ENCODE measurements at regions not wholly inside any gene's neighbourhood (a gene's known extent, or its start where the extent isn't known, plus 50 kb on each side); places are given as distances from the start of the nearest gene placed in this dataset.

DNA sequence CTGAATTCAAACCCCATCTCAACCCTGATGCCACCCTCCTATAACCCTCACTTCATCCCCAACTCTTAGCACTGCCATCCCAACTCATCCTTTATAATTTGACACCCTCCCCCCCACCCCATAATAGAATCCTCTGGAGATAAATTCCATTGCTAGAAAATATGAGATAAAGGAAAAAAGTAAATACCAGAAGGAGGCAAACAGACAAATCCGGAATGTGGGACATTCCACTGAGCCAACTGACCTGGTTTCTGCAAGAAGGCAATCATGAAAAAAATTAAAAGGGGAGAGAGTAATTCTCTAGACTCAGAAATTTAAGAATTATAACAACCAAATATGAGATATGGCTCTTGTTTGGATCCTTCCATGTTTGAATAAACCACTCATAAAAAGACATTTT, 132.4 kb downstream of the CYP26B1 start:
- no peaks in the 10 kb centered on the region for H3K27me3 ChIP-seq (ENCODE audit: control insufficient read depth in 2 of 2, insufficient read depth in 2 of 2, low read length in 2 of 2)
- H3K4me1 ChIP-seq (ENCODE audit: control insufficient read depth in 2 of 2, insufficient read depth in 2 of 2, low read length in 2 of 2): no peaks in the 10 kb centered on the region
- no peaks in the 10 kb centered on the region for H3K36me3 ChIP-seq (ENCODE audit: control insufficient read depth in 2 of 2, insufficient read depth in 2 of 2, low read length in 2 of 2)
- H3K27ac ChIP-seq (ENCODE audit: low read depth in 2 of 2, low read length in 2 of 2): no peak overlapping the region
- H3K4me3 ChIP-seq (ENCODE audit: low read length in 2 of 2): no peak overlapping the region
- no peaks in the 10 kb centered on the region for H3K9me3 ChIP-seq (ENCODE audit: control insufficient read depth in 2 of 2, low read length in 2 of 2)
- H3K9ac ChIP-seq (ENCODE audit: low read depth in 1 of 2, low read length in 2 of 2): no peak overlapping the region

DNA sequence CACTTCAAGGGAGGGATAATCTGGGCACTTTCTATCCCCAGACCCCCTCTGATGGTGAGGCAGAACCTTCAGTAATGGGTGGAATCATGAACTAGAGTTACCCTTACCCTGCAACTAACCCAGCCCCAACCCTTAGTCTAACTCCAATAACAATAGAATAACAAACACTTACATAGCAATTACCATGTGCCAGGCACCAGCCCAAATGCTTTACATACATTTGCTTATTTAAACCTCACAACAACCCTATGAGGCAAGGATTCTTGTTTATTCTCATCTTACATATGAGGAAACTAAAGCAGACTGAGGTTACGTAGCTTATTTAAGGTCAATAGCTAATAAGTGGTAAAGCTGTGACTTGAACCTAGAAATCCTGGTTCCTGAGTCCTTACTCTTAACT, 132.8 kb downstream of the CYP26B1 start:
- H3K9me3 ChIP-seq (ENCODE audit: control insufficient read depth in 2 of 2, low read length in 2 of 2): no peaks in the 10 kb centered on the region
- no peaks in the 10 kb centered on the region for H3K36me3 ChIP-seq (ENCODE audit: control insufficient read depth in 2 of 2, insufficient read depth in 2 of 2, low read length in 2 of 2)
- H3K4me1 ChIP-seq (ENCODE audit: control insufficient read depth in 2 of 2, insufficient read depth in 2 of 2, low read length in 2 of 2): no peaks in the 10 kb centered on the region
- H3K27me3 ChIP-seq (ENCODE audit: control insufficient read depth in 2 of 2, insufficient read depth in 2 of 2, low read length in 2 of 2): no peaks in the 10 kb centered on the region
- no peak overlapping the region for H3K4me3 ChIP-seq (ENCODE audit: low read length in 2 of 2)
- H3K27ac ChIP-seq (ENCODE audit: low read depth in 2 of 2, low read length in 2 of 2): no peak overlapping the region
- no peak overlapping the region for H3K9ac ChIP-seq (ENCODE audit: low read depth in 1 of 2, low read length in 2 of 2)

DNA sequence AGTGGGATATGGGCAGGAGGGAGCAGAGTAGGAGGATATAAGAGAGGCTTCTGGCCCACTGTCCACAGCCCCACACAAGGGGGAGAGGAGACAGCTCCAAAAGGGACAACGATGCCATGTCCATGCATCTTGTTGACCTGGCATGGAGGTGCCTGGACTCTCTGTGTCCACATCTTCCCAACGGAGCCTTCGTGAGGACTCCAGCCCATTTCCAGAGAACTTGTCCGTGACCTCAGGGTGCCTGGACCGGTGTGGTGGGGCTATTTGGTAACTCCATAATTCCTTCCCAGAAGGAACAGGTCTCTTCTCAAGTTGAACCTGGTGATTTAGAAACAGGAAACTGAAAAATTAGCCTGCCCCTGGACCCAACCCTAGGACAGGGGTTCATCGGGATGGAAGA, 133.9 kb downstream of the CYP26B1 start:
- Histone ChIP-seq H3K27me3 (ENCODE audit: control insufficient read depth in 2 of 2, insufficient read depth in 2 of 2, low read length in 2 of 2) (no peaks in the 10 kb centered on the region), H3K36me3 (ENCODE audit: control insufficient read depth in 2 of 2, insufficient read depth in 2 of 2, low read length in 2 of 2) (no peaks in the 10 kb centered on the region), H3K4me3 (ENCODE audit: low read length in 2 of 2) (no peak overlapping the region), H3K27ac (ENCODE audit: low read depth in 2 of 2, low read length in 2 of 2) (no peak overlapping the region), H3K9ac (ENCODE audit: low read depth in 1 of 2, low read length in 2 of 2) (no peak overlapping the region), H3K9me3 (ENCODE audit: control insufficient read depth in 2 of 2, low read length in 2 of 2) (no peaks in the 10 kb centered on the region), H3K4me1 (ENCODE audit: control insufficient read depth in 2 of 2, insufficient read depth in 2 of 2, low read length in 2 of 2) (no peaks in the 10 kb centered on the region)

DNA sequence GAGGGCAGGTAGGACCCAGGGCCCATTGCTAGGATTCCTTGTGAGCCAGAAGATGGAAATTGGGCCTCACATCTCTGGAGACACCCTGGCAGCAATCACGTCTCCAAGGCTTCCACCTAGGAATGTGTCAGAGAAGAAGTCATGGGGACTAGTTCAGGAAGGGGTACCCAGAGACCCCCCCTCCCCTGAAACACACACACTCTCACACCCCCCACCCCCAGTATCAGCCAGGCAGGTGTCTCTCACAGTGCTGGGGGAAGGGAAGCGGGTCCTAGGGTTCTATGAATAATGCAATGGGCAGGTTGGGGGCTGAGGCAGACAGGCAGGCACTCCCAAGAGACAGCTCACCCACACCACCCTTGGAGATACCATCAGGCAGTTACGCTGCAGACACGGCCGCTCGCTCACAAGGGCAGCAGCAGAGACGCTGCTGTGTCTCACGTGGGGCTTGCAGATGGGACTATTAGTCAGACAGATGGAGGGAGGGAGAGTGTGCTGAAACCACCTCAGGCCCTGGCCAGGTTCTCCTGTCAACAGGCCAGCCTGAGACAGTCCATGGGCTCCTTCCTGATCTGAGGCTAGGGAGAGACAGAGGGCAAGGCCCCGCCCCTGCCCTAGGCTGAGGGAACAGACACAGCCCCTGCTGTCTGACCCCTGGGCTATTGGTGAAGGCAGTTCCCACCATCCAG, 134.6 kb downstream of the CYP26B1 start:
- Histone ChIP-seq H3K4me3 (ENCODE audit: low read length in 2 of 2) (no peak overlapping the region), H3K4me1 (ENCODE audit: control insufficient read depth in 2 of 2, insufficient read depth in 2 of 2, low read length in 2 of 2) (no peaks in the 10 kb centered on the region), H3K9ac (ENCODE audit: low read depth in 1 of 2, low read length in 2 of 2) (no peak overlapping the region), H3K27me3 (ENCODE audit: control insufficient read depth in 2 of 2, insufficient read depth in 2 of 2, low read length in 2 of 2) (no peaks in the 10 kb centered on the region), H3K36me3 (ENCODE audit: control insufficient read depth in 2 of 2, insufficient read depth in 2 of 2, low read length in 2 of 2) (no peaks in the 10 kb centered on the region), H3K9me3 (ENCODE audit: control insufficient read depth in 2 of 2, low read length in 2 of 2) (no peaks in the 10 kb centered on the region), H3K27ac (ENCODE audit: low read depth in 2 of 2, low read length in 2 of 2) (no peak overlapping the region)

DNA sequence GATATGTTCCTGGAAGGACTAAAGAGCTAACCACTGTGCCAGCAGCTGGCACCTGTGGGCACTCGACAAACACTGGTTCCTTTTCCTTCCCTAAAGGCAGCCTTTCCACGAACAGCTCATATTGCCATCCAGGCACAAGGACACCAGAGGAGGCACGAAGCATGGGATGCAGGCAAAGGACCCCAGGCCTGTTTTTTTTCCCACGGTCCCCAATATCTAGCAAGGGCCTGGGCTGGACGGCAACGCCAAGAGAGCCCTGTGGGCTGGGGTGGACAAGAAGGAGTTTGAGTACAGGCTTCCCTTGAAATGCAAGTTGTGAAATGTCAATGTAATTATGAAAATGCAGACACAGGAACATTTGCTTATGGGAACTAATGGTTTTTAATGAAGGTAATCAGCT, 135.9 kb downstream of the CYP26B1 start:
- Histone ChIP-seq H3K36me3 (ENCODE audit: control insufficient read depth in 2 of 2, insufficient read depth in 2 of 2, low read length in 2 of 2) (no peaks in the 10 kb centered on the region), H3K4me1 (ENCODE audit: control insufficient read depth in 2 of 2, insufficient read depth in 2 of 2, low read length in 2 of 2) (no peaks in the 10 kb centered on the region), H3K4me3 (ENCODE audit: low read length in 2 of 2) (no peak overlapping the region), H3K9ac (ENCODE audit: low read depth in 1 of 2, low read length in 2 of 2) (no peak overlapping the region), H3K9me3 (ENCODE audit: control insufficient read depth in 2 of 2, low read length in 2 of 2) (no peaks in the 10 kb centered on the region), H3K27ac (ENCODE audit: low read depth in 2 of 2, low read length in 2 of 2) (no peak overlapping the region), H3K27me3 (ENCODE audit: control insufficient read depth in 2 of 2, insufficient read depth in 2 of 2, low read length in 2 of 2) (no peaks in the 10 kb centered on the region)

DNA sequence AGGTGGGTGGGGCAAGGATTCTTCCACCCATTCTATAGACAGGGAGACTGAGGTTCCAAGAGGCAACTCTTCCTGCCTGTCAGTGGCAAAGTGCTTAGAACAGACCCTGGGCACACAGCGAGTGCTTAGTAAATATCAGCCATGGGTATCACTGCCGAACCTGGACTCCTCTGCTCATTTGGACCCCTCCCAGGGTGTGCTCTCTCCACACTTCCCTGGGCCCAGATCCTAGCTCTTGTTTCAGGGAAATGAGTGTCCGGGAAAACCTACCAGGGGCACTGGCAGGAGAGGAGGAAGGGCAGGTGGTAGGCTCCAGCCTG, 136.3 kb downstream of the CYP26B1 start:
- Histone ChIP-seq H3K27ac (ENCODE audit: low read depth in 2 of 2, low read length in 2 of 2) (no peak overlapping the region), H3K27me3 (ENCODE audit: control insufficient read depth in 2 of 2, insufficient read depth in 2 of 2, low read length in 2 of 2) (no peaks in the 10 kb centered on the region), H3K9ac (ENCODE audit: low read depth in 1 of 2, low read length in 2 of 2) (no peak overlapping the region), H3K4me3 (ENCODE audit: low read length in 2 of 2) (no peak overlapping the region), H3K9me3 (ENCODE audit: control insufficient read depth in 2 of 2, low read length in 2 of 2) (no peaks in the 10 kb centered on the region), H3K36me3 (ENCODE audit: control insufficient read depth in 2 of 2, insufficient read depth in 2 of 2, low read length in 2 of 2) (no peaks in the 10 kb centered on the region), H3K4me1 (ENCODE audit: control insufficient read depth in 2 of 2, insufficient read depth in 2 of 2, low read length in 2 of 2) (no peaks in the 10 kb centered on the region)

DNA sequence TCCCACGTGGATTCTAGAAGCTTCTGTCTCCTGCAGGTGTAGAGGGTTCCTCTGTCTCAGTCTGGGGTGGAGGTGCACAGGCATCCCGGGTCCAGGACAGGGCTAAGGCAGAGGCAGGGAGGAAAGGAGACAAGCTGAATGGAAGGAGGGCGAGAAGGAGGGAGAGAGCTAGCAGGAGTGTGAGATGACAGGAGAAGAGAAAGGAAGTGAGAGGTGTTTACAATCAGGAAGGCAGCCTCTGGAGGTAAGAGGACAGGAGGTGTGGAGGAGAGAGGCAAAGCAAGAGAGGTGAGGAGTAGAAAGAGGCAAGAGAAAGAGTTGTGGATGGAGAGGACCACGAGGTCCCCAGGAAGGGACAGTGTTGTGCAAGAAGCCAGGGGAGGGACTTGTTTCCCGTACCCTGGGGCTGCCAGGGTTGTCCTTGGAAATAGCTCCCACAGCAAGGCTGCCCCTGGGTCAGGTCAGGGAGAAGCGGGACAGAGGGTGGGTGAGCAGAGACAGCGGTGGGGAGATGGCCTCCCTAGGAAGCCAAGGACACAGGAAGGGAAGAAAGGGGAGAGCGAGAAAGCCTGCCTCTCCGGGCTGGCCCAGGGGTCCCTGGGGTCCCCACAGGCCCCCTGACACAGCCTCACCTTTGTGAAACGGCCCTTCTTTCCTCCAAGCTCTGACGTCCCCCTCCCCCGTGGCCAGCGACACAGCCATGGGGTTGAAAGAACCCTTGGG, 136.9 kb downstream of the CYP26B1 start:
- no peaks in the 10 kb centered on the region for H3K9me3 ChIP-seq (ENCODE audit: control insufficient read depth in 2 of 2, low read length in 2 of 2)
- no peaks in the 10 kb centered on the region for H3K27me3 ChIP-seq (ENCODE audit: control insufficient read depth in 2 of 2, insufficient read depth in 2 of 2, low read length in 2 of 2)
- H3K9ac ChIP-seq (ENCODE audit: low read depth in 1 of 2, low read length in 2 of 2): no peak overlapping the region
- no peak overlapping the region for H3K27ac ChIP-seq (ENCODE audit: low read depth in 2 of 2, low read length in 2 of 2)
- H3K4me1 ChIP-seq (ENCODE audit: control insufficient read depth in 2 of 2, insufficient read depth in 2 of 2, low read length in 2 of 2): no peaks in the 10 kb centered on the region
- no peaks in the 10 kb centered on the region for H3K36me3 ChIP-seq (ENCODE audit: control insufficient read depth in 2 of 2, insufficient read depth in 2 of 2, low read length in 2 of 2)
- no peak overlapping the region for H3K4me3 ChIP-seq (ENCODE audit: low read length in 2 of 2)

DNA sequence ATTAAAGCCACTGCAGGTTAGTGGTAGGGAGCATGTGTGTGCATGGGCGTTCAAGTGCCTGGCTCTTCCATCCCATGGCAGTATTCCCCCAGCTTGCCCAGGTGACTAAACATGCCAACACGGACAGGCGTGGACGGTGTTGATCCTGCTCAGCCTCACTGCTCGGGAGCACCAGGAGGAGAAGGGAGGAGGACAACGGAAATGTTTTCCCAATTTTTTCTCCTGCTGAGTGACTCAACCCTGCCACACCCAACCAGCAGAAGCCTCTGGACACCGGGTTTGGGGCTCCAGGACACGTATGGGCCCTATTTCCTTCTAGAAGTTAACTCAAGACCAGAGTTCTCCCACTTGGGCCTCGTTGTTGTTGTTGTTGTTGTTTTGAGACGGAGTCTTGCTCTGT, 139.1 kb downstream of the CYP26B1 start:
- H3K36me3 ChIP-seq (ENCODE audit: control insufficient read depth in 2 of 2, insufficient read depth in 2 of 2, low read length in 2 of 2): no peaks in the 10 kb centered on the region
- no peaks in the 10 kb centered on the region for H3K27me3 ChIP-seq (ENCODE audit: control insufficient read depth in 2 of 2, insufficient read depth in 2 of 2, low read length in 2 of 2)
- no peak overlapping the region for H3K27ac ChIP-seq (ENCODE audit: low read depth in 2 of 2, low read length in 2 of 2)

DNA sequence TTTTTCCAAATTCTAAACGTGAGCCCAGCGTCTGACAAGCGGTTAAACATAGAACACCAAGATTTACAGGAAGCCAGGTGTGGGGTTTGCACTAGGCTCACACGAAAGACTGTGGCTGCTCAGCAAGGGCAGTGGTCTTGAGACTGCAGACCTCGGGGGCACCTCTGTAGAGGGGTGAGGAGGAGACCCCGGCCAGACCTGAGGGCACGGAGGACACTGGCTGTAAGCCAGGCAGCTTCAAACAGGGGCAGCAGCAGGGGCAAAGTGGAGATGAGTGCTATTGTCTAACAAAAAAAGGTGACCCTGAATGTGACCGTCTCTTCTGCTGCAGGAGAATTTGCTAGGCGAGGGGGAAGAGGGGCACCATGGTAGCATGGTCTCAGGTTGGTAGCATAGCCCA, 140.3 kb downstream of the CYP26B1 start:
- peaks cover 0 to 3% of the 10 kb centered on the region in 2 donors for H3K4me1 ChIP-seq (ENCODE audit: control insufficient read depth in 2 of 2, insufficient read depth in 2 of 2, low read length in 2 of 2)
- H3K36me3 ChIP-seq (ENCODE audit: control insufficient read depth in 2 of 2, insufficient read depth in 2 of 2, low read length in 2 of 2): no peaks in the 10 kb centered on the region
- H3K4me3 ChIP-seq (ENCODE audit: low read length in 2 of 2): no peak overlapping the region
- H3K27ac ChIP-seq (ENCODE audit: low read depth in 2 of 2, low read length in 2 of 2): no peak overlapping the region
- H3K9ac ChIP-seq (ENCODE audit: low read depth in 1 of 2, low read length in 2 of 2): no peak overlapping the region
- H3K9me3 ChIP-seq (ENCODE audit: control insufficient read depth in 2 of 2, low read length in 2 of 2): no peaks in the 10 kb centered on the region
- H3K27me3 ChIP-seq (ENCODE audit: control insufficient read depth in 2 of 2, insufficient read depth in 2 of 2, low read length in 2 of 2): no peaks in the 10 kb centered on the region

More for the DNA sequence above, 139.1 kb downstream of the CYP26B1 start:
- no peak overlapping the region for H3K4me3 ChIP-seq (ENCODE audit: low read length in 2 of 2)
- H3K4me1 ChIP-seq (ENCODE audit: control insufficient read depth in 2 of 2, insufficient read depth in 2 of 2, low read length in 2 of 2): no peaks in the 10 kb centered on the region
- H3K9me3 ChIP-seq (ENCODE audit: control insufficient read depth in 2 of 2, low read length in 2 of 2): no peaks in the 10 kb centered on the region
- no peak overlapping the region for H3K9ac ChIP-seq (ENCODE audit: low read depth in 1 of 2, low read length in 2 of 2)

DNA sequence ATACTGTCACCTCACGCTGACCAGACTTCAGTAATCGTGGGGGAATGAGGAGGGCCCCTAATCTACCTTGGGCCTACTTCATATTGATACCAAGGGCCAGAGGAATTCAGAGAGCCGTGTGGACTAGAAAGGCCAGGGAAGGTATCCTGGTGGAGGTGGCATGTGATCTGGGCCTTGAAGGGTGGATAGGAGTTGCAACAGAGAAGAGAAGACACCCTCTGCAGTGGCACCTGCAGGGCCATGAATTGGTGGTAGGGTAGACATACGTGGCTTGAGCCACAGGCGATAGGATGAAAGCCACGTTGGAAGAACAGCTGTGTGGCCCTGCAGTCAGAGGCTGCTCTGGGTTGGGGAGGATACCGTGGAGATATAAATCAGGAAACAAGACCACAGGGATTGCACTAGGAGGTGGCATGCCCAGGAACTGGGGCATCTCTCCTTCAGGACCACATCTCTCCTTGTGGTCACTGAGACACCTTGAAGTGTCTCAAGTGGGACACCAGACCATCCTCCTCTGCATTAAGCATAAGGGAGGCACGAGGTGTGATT, 141.4 kb downstream of the CYP26B1 start:
- no peak overlapping the region for H3K9ac ChIP-seq (ENCODE audit: low read depth in 1 of 2, low read length in 2 of 2)
- H3K27me3 ChIP-seq (ENCODE audit: control insufficient read depth in 2 of 2, insufficient read depth in 2 of 2, low read length in 2 of 2): no peaks in the 10 kb centered on the region
- H3K27ac ChIP-seq (ENCODE audit: low read depth in 2 of 2, low read length in 2 of 2): no peak overlapping the region
- H3K4me1 ChIP-seq (ENCODE audit: control insufficient read depth in 2 of 2, insufficient read depth in 2 of 2, low read length in 2 of 2): peaks cover 0 to 3% of the 10 kb centered on the region in 2 donors
- H3K4me3 ChIP-seq (ENCODE audit: low read length in 2 of 2): no peak overlapping the region
- no peaks in the 10 kb centered on the region for H3K9me3 ChIP-seq (ENCODE audit: control insufficient read depth in 2 of 2, low read length in 2 of 2)
- H3K36me3 ChIP-seq (ENCODE audit: control insufficient read depth in 2 of 2, insufficient read depth in 2 of 2, low read length in 2 of 2): no peaks in the 10 kb centered on the region

Data from mucosa of rectum (tissue), 2 donors.